H7 (cell line): ENCODE measurements at regions not wholly inside any gene's neighbourhood (a gene's known extent, or its start where the extent isn't known, plus 50 kb on each side); places are given as distances from the start of the nearest gene placed in this dataset.
"Not testable (repeated sequence)": the region's sequence is repeated elsewhere in the genome, so short reads cannot be mapped to it uniquely, and the experiment has no call there.

ENCODE experiments used
- DNase-seq: peaks from one replicate; pipeline ENCODE4 v3.0.0; 2012
- H3K27me3 ChIP-seq: 2 replicates; pipeline ENCODE4 v1.6.0; 2011; ENCODE audit warnings: mild to moderate bottlenecking, low read length; ENCODE audit not compliant: control insufficient read depth, insufficient read depth
- H3K36me3 ChIP-seq: replicated peaks from 2 replicates; pipeline ENCODE4 v1.5.1; 2011; ENCODE audit warnings: low read length; ENCODE audit not compliant: control insufficient read depth, insufficient read depth
- H3K4me3 ChIP-seq: 2 replicates; pipeline ENCODE4 v1.5.1; 2011; ENCODE audit warnings: low read depth, mild to moderate bottlenecking, control low read depth, low read length, moderate library complexity; ENCODE audit not compliant: insufficient read depth

- H3K27me3 ChIP-seq, result no peaks in the 10 kb centered on the region
- H3K4me3 ChIP-seq, result no peak overlapping the region
- no peak for DNase-seq
- H3K36me3 ChIP-seq, result no peaks in the 10 kb centered on the region
Measured at GRCh38 chr7:86091369-86091768, 552.3 kb upstream of the GRM3 start.

DNA sequence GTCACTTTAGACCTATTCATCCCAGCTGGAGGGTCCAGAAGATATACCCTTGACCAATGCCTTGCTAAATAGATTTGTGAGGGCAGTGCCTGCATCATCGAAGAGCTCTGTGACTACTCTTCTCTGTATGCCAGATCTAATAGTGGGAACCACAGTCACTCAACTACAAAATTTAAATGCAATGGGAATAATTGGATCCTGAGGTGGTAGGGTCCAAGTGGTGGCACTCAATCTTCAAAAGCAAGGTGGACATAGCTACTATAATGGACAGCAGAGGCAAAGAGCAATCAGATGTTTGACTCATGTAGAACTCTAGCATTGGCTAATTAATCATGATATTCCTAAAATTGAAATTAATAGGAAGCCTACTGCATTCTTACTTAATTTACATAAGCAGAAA is 554.3 kb upstream of the GRM3 start:
- Histone ChIP-seq H3K36me3 (no peaks in the 10 kb centered on the region), H3K4me3 (no peak overlapping the region), H3K27me3 (no peaks in the 10 kb centered on the region)
- DNase-seq, result no peak

DNA sequence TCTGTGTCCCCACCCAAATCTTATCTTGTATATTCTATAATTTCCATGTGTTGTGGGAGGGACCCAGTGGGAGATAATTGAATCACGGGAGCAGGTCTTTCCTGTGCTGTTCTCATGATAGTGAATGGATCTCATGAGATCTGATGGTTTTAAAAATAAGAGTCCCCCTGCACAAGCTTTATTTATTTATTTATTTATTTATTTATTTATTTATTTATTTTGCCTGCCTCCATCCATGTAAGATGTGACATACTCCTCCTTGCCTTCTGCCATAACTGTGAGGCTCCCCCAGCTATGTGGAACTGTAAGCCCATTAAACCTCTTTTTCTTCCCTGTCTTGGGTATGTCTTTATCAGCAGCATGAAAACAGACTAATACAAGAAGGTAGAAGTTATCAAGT is 579.1 kb upstream of the GRM3 start:
- H3K36me3 ChIP-seq, result not testable (repeated sequence)

DNA sequence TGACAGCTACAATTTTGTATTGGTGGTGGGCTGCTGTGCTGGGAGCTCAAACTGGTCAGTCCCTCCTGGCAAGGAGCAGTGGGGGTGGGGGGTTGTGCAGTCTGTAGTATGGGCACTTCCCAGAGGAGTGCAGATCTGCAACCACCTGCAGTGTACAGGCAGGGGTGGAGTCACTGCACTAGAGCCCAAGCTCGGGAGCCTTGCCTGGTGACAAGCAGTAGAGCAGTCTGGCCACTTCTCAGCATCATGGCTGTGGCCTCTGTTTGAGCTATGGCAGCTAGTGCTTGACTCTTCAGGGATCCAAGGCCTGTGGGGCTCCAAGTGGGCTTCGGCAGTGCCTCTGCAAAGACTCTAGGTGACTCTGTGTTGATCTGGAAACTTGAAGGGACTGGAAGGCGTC is 585.1 kb upstream of the GRM3 start:
- H3K27me3 ChIP-seq, result no peaks in the 10 kb centered on the region
- no peak for DNase-seq
- H3K36me3 ChIP-seq, result no peaks in the 10 kb centered on the region
- H3K4me3 ChIP-seq, result no peak overlapping the region

More for the DNA sequence above, 579.1 kb upstream of the GRM3 start:
- not testable (repeated sequence) for DNase-seq, H3K4me3 ChIP-seq, H3K27me3 ChIP-seq

DNA sequence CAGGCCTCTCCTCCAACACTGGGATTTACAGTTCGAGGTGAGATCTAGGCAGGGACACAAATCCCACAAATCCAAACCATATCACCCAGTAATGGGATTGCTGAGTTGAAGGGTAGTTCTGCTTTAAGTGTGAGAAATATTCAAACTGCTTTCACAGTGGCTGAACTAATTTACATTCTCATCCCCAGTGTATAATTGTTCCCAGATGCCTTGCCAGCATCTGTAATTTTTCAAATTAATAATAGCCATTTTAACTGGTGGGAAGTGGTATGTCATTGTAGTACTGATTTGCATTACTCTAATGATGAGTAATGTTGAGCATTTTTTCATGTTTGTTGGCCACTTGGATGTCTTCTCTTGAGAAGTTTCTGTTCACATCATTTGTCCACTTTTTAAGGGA is 592.8 kb upstream of the GRM3 start:
- no peak for DNase-seq
- Histone ChIP-seq H3K36me3 (no peaks in the 10 kb centered on the region), H3K27me3 (no peaks in the 10 kb centered on the region), H3K4me3 (no peak overlapping the region)

- DNase-seq, result no peak
- H3K36me3 ChIP-seq, result no peaks in the 10 kb centered on the region
- H3K27me3 ChIP-seq, result no peaks in the 10 kb centered on the region
- H3K4me3 ChIP-seq, result no peak overlapping the region
Measured at GRCh38 chr7:86049910-86050309, 593.8 kb upstream of the GRM3 start.

DNA sequence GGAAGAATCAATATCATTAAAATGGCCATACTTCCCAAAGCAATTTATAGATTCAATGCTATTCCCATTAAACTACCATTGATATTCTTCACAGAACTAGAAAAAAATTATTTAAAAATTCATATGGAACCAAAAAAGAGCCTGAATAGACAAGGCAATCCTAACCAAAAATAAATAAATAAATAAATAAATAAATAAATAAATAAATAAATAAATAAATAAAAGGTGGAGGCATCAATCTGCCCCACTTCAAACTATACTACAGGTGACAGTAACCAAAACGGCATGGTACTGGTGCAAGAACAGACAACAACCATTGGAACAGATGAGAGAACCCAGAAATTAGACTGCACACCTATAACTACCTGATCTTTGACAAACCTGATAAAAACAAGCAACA is 598.5 kb upstream of the GRM3 start:
- H3K36me3 ChIP-seq, DNase-seq, H3K4me3 ChIP-seq, H3K27me3 ChIP-seq: not testable (repeated sequence)

GRCh38 chr7:86025807-86026206 is 617.9 kb upstream of the GRM3 start:
- no peak for DNase-seq
- H3K4me3 ChIP-seq, result no peak overlapping the region

DNA sequence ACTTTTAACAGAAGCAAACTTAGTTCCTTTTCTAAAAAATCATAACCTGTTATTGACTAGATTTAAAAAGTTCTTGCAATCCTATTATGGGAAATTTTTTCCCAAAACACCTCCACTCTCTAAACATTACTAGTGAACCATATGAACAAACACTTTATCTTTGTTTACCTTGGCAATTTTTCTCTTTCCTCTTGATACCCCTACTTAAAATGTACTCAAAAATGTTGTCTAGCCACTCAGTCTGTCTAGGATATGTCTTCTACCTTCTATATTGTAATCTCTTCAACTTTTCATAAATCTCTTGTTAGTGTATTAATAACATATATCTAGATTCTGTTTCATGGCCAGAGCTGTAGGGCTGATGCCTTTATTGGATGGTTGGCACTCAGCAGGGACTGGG is 630.0 kb upstream of the GRM3 start:
- no peak overlapping the region for H3K4me3 ChIP-seq
- no peaks in the 10 kb centered on the region for H3K36me3 ChIP-seq
- no peaks in the 10 kb centered on the region for H3K27me3 ChIP-seq
- DNase-seq, result no peak

More at GRCh38 chr7:86025807-86026206, 617.9 kb upstream of the GRM3 start:
- Histone ChIP-seq H3K27me3 (no peaks in the 10 kb centered on the region), H3K36me3 (no peaks in the 10 kb centered on the region)

DNA sequence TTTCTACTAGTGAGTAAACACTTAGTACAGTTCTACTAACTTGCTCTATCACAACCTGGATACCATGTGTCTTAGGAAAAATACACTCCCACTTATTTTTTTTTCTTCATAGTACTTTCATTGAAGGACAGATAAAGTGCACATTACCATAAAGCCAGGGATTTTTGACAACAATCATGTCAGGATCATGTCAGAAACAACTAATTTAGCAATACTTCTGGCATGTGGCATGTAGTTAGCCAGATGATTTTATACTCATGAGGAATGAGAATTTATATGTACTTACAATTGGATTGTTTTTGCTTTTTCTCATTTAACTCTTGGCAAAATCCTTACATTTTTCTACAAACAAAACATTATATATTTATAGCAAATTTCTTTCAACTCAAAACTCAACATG is 630.7 kb upstream of the GRM3 start:
- Histone ChIP-seq H3K4me3 (no peak overlapping the region), H3K27me3 (no peaks in the 10 kb centered on the region), H3K36me3 (no peaks in the 10 kb centered on the region)
- DNase-seq, result no peak

DNA sequence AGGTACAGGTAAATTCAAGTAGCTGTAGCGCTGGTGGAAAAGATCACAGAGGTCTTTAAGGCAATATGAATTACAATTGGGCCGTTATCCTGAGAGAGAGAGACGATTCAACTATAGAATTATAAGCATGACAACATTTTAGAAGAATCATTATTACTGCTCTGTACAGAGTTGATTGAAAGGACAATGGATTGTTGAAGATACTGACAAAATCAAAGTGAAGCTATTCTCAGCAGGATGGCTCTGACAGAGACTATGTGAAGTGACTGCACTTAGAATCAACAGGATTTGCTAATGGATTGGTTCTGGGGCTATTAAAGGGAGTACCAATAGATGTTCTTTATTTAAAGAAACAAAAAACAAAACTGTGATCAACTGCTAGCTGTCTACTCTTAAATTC is 634.8 kb upstream of the GRM3 start:
- Histone ChIP-seq H3K4me3 (no peak overlapping the region), H3K27me3 (no peaks in the 10 kb centered on the region), H3K36me3 (no peaks in the 10 kb centered on the region)
- DNase-seq, result no peak

DNA sequence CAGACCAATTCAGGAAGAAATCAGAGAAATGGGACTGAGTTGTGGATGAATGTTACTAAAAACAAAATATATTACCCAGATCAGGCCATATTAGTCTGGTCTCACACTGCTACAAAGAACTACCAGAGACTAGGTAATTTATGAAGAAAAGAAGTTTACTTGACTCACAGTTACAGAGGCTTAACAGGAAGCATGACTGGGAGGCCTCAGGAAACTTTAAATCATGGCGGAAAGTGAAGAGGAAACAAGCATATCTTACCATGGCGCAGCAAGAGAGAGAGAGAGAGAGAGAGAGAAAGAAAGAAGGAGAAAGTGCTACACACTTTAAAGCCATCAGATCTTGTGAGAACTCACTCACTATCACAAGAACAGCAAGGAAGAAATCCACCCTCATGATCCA is 636.8 kb upstream of the GRM3 start:
- H3K27me3 ChIP-seq, result no peaks in the 10 kb centered on the region
- H3K4me3 ChIP-seq, result no peak overlapping the region
- DNase-seq, result no peak
- H3K36me3 ChIP-seq, result no peaks in the 10 kb centered on the region

- H3K36me3 ChIP-seq, result no peaks in the 10 kb centered on the region
- no peaks in the 10 kb centered on the region for H3K27me3 ChIP-seq
- no peak for DNase-seq
- no peak overlapping the region for H3K4me3 ChIP-seq
Measured at GRCh38 chr7:86002858-86003257, 640.9 kb upstream of the GRM3 start.

- DNase-seq, result no peak
- H3K36me3 ChIP-seq, result no peaks in the 10 kb centered on the region
- H3K27me3 ChIP-seq, result no peaks in the 10 kb centered on the region
- no peak overlapping the region for H3K4me3 ChIP-seq
Measured at GRCh38 chr7:85997515-85997914, 646.2 kb upstream of the GRM3 start.

DNA sequence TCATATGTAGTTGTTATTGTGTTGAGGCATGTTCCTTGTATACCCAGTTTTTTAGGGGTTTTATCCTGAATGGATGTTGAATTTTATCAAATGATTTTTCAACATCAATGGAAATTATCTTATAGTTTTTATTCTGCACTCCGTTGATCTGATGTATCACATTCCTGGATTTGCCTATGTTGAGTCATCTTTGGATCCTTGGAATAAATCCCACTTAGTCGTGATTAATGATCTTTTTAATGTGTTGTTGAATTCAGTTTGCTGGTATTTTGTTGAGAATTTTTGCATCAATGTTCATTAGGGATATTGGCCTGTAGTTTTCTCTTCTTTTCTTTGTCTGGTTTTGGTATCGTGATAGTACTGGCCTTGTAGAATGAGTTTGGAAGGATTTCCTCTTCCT is 648.6 kb upstream of the GRM3 start:
- no peak for DNase-seq
- Histone ChIP-seq H3K36me3 (no peaks in the 10 kb centered on the region), H3K27me3 (no peaks in the 10 kb centered on the region), H3K4me3 (no peak overlapping the region)

DNA sequence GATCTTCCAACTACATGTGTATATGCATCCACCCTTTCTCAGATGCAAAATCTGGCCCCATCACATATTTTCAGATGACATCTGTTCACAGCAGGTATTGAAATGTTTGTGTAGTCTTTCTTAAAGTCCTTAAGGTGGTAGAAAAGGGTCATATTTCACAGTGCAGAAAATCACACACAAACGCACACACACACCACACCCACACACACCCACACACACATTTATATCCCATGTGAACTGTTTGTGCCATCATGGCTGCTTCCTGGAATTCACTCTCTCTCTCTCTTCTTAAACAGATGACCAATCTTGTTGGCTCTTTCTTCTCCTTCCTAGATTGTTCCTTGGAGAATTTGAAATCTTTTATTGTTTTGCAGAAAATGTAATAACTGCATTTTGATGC is 663.0 kb upstream of the GRM3 start:
- DNase-seq, result no peak
- Histone ChIP-seq H3K4me3 (no peak overlapping the region), H3K36me3 (no peaks in the 10 kb centered on the region), H3K27me3 (no peaks in the 10 kb centered on the region)
